Mesendoderm (in vitro differentiated cells): ENCODE measurements at regions not wholly inside any gene's neighbourhood (a gene's known extent, or its start where the extent isn't known, plus 50 kb on each side); places are given as distances from the start of the nearest gene placed in this dataset.

Experiments used
- DNase-seq: peaks from one replicate; pipeline ENCODE4 v3.0.0; 2013
- H2AK5ac ChIP-seq: 2 replicates; pipeline ENCODE4 v1.6.1; 2013; ENCODE audit warnings: low read length, inconsistent platforms
- H2BK120ac ChIP-seq: 2 replicates; pipeline ENCODE4 v1.6.1; 2013; ENCODE audit warnings: low read depth, mild to moderate bottlenecking, low read length, moderate library complexity, mixed read lengths
- H2BK15ac ChIP-seq: replicated peaks from 2 replicates; pipeline ENCODE4 v1.6.1; 2013; ENCODE audit warnings: low read depth, mild to moderate bottlenecking, moderate library complexity
- H2BK5ac ChIP-seq: 2 replicates; pipeline ENCODE4 v1.6.1; 2013; ENCODE audit warnings: low read length, inconsistent platforms
- H3K18ac ChIP-seq: 2 replicates; pipeline ENCODE4 v1.6.1; 2013; ENCODE audit warnings: mild to moderate bottlenecking, low read length, mixed read lengths
- H3K23ac ChIP-seq: one replicate; pipeline ENCODE4 v1.6.1; 2013; ENCODE audit warnings: low read length
- H3K27ac ChIP-seq: 2 replicates; pipeline ENCODE4 v1.5.1; 2013; ENCODE audit warnings: low read depth, mild to moderate bottlenecking, inconsistent platforms, low read length, moderate library complexity
- H3K27me3 ChIP-seq: 2 replicates; pipeline ENCODE4 v1.6.1; 2013; ENCODE audit warnings: low read length, control low read depth, mild to moderate bottlenecking, inconsistent platforms; ENCODE audit not compliant: insufficient read depth, poor library complexity
- H3K36me3 ChIP-seq: 2 replicates; pipeline ENCODE4 v1.6.1; 2013; ENCODE audit warnings: low read length, inconsistent platforms; ENCODE audit not compliant: control insufficient read depth, insufficient read depth
- H3K4ac ChIP-seq: one replicate; pipeline ENCODE4 v1.6.1; 2013; ENCODE audit warnings: low read depth, mild to moderate bottlenecking, low read length, moderate library complexity
- H3K4me1 ChIP-seq: 2 replicates; pipeline ENCODE4 v1.6.1; 2013; ENCODE audit warnings: low read depth, low read length, inconsistent platforms; ENCODE audit not compliant: control insufficient read depth
- H3K4me2 ChIP-seq: 2 replicates; pipeline ENCODE4 v1.6.1; 2013; ENCODE audit warnings: low read length
- H3K4me3 ChIP-seq: 2 replicates; pipeline ENCODE4 v1.5.1; 2013; ENCODE audit warnings: mild to moderate bottlenecking, low read length
- H3K56ac ChIP-seq: one replicate; pipeline ENCODE4 v1.6.1; 2013; ENCODE audit warnings: low read length
- H3K79me1 ChIP-seq: 2 replicates; pipeline ENCODE4 v1.6.1; 2013; ENCODE audit warnings: low read length, inconsistent platforms
- H3K79me2 ChIP-seq: 2 replicates; pipeline ENCODE4 v1.6.1; 2013; ENCODE audit warnings: mild to moderate bottlenecking, low read length; ENCODE audit not compliant: control insufficient read depth, insufficient read depth
- H3K9ac ChIP-seq: 2 replicates; pipeline ENCODE4 v1.6.1; 2013; ENCODE audit warnings: low read length, inconsistent platforms
- H4K5ac ChIP-seq: one replicate; pipeline ENCODE4 v1.6.1; 2013; ENCODE audit warnings: low read length
- H4K8ac ChIP-seq: one replicate; pipeline ENCODE4 v1.6.1; 2013; ENCODE audit warnings: low read depth, mild to moderate bottlenecking, control low read depth, low read length, moderate library complexity
- WGBS: extraction: QIAGEN DNeasy Blood & Tissue Kit; methylation state at CpG from one replicate; pipeline ENCODE4 v1.1.7; 2013; ENCODE audit warnings: low lambda C conversion rate, missing lambda C conversion rate; ENCODE audit not compliant: insufficient coverage; ENCODE audit errors: extremely low coverage; 5-methylcytosine and 5-hydroxymethylcytosine counted together

DNA sequence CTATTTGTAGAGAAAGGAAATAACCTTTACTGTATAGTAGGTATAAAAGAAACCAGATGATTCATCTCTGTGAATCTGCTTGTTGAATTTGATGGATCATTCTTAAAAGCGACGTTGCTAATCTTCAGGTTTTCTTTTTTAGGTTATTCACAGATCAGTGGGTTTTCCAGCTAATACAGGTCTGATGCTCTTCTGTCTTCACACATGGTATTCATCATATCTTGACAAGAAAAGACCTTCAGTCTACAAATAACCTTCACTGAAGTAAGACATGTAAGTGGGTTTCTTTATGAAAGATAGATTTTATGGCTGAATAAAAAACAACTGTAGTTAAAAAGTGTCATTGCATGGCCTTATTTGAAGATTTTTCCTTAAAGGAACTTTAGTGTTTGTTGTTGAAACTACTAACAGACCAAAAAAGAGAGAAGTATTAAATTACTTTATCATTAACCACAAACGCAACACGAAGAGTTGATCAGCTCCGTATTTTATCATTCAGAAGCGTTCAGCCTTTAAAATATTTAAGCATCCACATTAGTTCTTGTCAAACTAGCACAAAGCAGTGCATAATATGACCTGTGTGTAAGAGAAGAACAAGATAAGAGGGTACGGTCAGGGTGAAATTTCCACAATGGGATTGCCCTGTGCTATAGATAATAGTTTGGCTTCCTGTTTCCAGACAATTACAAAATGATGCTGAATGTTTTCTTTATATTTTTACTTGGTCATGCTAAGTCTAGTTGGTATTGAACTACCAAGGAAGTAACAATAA is 299.5 kb downstream of the MZT1 start:
- Histone ChIP-seq H2BK15ac (no peak overlapping the region), H4K8ac (no peak overlapping the region), H3K27me3 (no peaks in the 10 kb centered on the region), H3K36me3 (no peaks in the 10 kb centered on the region), H3K79me1 (no peaks in the 10 kb centered on the region), H2BK120ac (no peak overlapping the region), H3K79me2 (no peaks in the 10 kb centered on the region), H3K27ac (no peak overlapping the region), H3K4me1 (no peaks in the 10 kb centered on the region), H3K23ac (no peak overlapping the region), H4K5ac (no peak overlapping the region), H3K18ac (no peak overlapping the region), H3K4me2 (no peak overlapping the region), H2AK5ac (no peak overlapping the region), H3K4me3 (no peak overlapping the region), H3K56ac (no peak overlapping the region), H2BK5ac (no peak overlapping the region), H3K9ac (no peak overlapping the region), H3K4ac (no peak overlapping the region)
- no peak for DNase-seq
- no CpG with 5 or more reads among the region's 7 CpGs for WGBS

DNA sequence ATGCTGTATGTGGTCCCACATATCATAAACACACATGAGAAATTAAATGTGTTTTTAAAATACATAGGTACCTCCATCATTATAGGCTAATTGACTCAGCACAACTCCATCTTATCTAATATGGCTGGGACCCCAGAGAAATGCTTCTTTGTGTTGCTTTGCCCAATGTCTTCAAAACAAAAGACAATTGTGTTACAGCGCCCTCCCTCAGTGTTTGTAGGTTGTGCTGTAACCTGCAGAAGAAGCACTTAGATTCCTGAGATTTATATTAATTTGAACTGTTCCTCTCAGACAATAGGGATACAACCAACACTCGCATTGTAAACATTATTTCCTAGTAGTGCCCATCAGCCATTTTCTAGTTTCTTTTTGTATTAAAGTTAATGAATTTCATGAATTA is 303.4 kb downstream of the MZT1 start:
- no peaks in the 10 kb centered on the region for H3K27me3 ChIP-seq
- no peak overlapping the region for H2AK5ac ChIP-seq
- no CpG with 5 or more reads among the region's 2 CpGs for WGBS
- H3K4me2 ChIP-seq, result no peak overlapping the region
- no peak overlapping the region for H3K4me3 ChIP-seq
- H3K18ac ChIP-seq, result no peak overlapping the region
- no peak overlapping the region for H3K27ac ChIP-seq
- H4K8ac ChIP-seq, result no peak overlapping the region
- H2BK120ac ChIP-seq, result no peak overlapping the region
- no peaks in the 10 kb centered on the region for H3K79me2 ChIP-seq
- no peaks in the 10 kb centered on the region for H3K36me3 ChIP-seq
- H3K79me1 ChIP-seq, result no peaks in the 10 kb centered on the region
- no peaks in the 10 kb centered on the region for H3K4me1 ChIP-seq
- no peak overlapping the region for H3K9ac ChIP-seq
- H2BK15ac ChIP-seq, result no peak overlapping the region
- DNase-seq, result peak; percentile 8
- no peak overlapping the region for H2BK5ac ChIP-seq
- no peak overlapping the region for H4K5ac ChIP-seq
- H3K23ac ChIP-seq, result no peak overlapping the region
- no peak overlapping the region for H3K56ac ChIP-seq
- no peak overlapping the region for H3K4ac ChIP-seq

DNA sequence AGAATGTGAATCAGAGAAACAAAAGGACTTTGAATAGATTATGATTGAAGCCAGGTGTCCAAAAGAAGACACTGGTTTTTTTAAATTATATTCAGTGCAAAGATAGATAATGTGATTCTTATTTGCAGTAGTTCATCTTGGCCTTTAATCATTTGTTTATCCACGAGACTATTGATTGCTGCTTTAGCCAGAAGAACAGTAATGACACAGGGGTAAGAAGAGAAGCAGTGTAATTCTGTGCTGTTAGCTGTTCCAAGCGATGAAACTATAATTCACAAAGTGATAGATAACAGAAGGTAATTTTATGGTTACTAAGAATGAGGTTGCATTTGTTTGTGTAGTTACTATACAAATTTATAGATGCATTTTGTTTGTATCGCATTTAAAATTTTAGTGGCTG is 311.6 kb downstream of the MZT1 start:
- H3K79me1 ChIP-seq, result no peaks in the 10 kb centered on the region
- H4K5ac ChIP-seq, result no peak overlapping the region
- no peaks in the 10 kb centered on the region for H3K4me1 ChIP-seq
- no peak overlapping the region for H2AK5ac ChIP-seq
- H3K27ac ChIP-seq, result no peak overlapping the region
- H3K56ac ChIP-seq, result no peak overlapping the region
- H3K4me2 ChIP-seq, result no peak overlapping the region
- no peak overlapping the region for H3K4ac ChIP-seq
- no peak overlapping the region for H4K8ac ChIP-seq
- H3K79me2 ChIP-seq, result no peaks in the 10 kb centered on the region
- H3K23ac ChIP-seq, result no peak overlapping the region
- no peak overlapping the region for H2BK15ac ChIP-seq
- H2BK5ac ChIP-seq, result no peak overlapping the region
- DNase-seq, result no peak
- no peak overlapping the region for H3K4me3 ChIP-seq
- no peak overlapping the region for H2BK120ac ChIP-seq
- H3K36me3 ChIP-seq, result no peaks in the 10 kb centered on the region
- H3K18ac ChIP-seq, result no peak overlapping the region
- no peak overlapping the region for H3K9ac ChIP-seq
- WGBS, result no CpG with 5 or more reads among the region's 3 CpGs
- H3K27me3 ChIP-seq, result no peaks in the 10 kb centered on the region

DNA sequence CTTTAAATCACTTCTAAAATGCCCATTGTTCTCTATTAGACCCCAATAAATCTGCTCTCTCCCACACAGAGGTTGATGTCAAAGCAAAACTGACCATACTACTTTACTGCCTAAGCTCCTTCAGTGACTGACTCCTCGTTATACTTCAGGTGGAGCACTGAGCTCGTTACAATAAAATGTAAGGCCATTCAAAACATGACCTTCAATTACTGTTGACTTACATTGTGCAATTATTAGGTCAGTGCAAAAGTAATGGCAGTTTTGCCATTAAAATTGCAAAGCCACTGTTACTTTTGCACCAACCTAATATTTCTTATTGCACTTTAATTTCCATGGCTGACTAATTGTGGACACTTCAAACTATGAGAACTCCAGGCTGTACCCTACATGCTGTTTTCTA is 314.9 kb downstream of the MZT1 start:
- Histone ChIP-seq H3K56ac (no peak overlapping the region), H3K79me1 (no peaks in the 10 kb centered on the region), H3K9ac (no peak overlapping the region), H3K18ac (no peak overlapping the region), H3K4me3 (no peak overlapping the region), H3K4me2 (no peak overlapping the region), H3K27me3 (no peaks in the 10 kb centered on the region), H4K8ac (no peak overlapping the region), H2BK5ac (no peak overlapping the region), H2BK120ac (no peak overlapping the region), H3K27ac (no peak overlapping the region), H2BK15ac (no peak overlapping the region), H3K23ac (no peak overlapping the region), H3K79me2 (no peaks in the 10 kb centered on the region), H2AK5ac (no peak overlapping the region), H3K4ac (no peak overlapping the region), H4K5ac (no peak overlapping the region), H3K4me1 (no peaks in the 10 kb centered on the region), H3K36me3 (no peaks in the 10 kb centered on the region)
- no CpG with 5 or more reads among the region's 2 CpGs for WGBS
- DNase-seq, result no peak

DNA sequence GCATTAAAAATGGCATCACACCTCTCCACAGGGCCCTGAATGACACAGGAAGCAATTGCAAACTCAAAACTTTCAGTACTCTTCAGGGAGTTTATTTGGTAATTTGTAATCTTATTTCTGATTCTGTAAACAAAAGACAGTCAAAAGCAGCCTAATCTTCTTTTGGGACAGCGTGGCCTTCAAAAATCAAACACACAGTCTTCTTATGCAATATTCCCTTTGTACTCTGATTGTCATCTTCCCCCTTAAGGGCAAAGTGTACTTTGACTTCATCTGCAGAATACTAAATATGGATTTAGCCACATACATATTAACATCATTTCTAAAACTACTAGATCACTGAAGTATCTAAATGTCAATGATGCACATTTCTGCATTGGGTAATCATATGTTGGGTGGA is 322.0 kb downstream of the MZT1 start:
- H3K56ac ChIP-seq, result no peak overlapping the region
- H3K27me3 ChIP-seq, result no peaks in the 10 kb centered on the region
- no peaks in the 10 kb centered on the region for H3K4me1 ChIP-seq
- H3K36me3 ChIP-seq, result no peaks in the 10 kb centered on the region
- WGBS, result no CpG with 5 or more reads among the region's 1 CpG
- no peak overlapping the region for H3K9ac ChIP-seq
- H3K4me3 ChIP-seq, result no peak overlapping the region
- H2BK120ac ChIP-seq, result no peak overlapping the region
- no peak overlapping the region for H2BK5ac ChIP-seq
- no peaks in the 10 kb centered on the region for H3K79me2 ChIP-seq
- no peak overlapping the region for H2BK15ac ChIP-seq
- no peak overlapping the region for H3K27ac ChIP-seq
- no peak overlapping the region for H3K4me2 ChIP-seq
- no peak for DNase-seq
- no peaks in the 10 kb centered on the region for H3K79me1 ChIP-seq
- H3K23ac ChIP-seq, result no peak overlapping the region
- no peak overlapping the region for H2AK5ac ChIP-seq
- no peak overlapping the region for H3K18ac ChIP-seq
- no peak overlapping the region for H4K5ac ChIP-seq
- H3K4ac ChIP-seq, result no peak overlapping the region
- H4K8ac ChIP-seq, result no peak overlapping the region
